Gastroesophageal sphincter (tissue), 4 donors: ENCODE measurements at regions not wholly inside any gene's neighbourhood (a gene's known extent, or its start where the extent isn't known, plus 50 kb on each side); places are given as distances from the start of the nearest gene placed in this dataset.

ENCODE experiments used
- ATAC-seq: fragments of 150-250 bp; one replicate; pipeline ENCODE4 v1.9.1; 2016; ENCODE audit warnings: mild to moderate bottlenecking, moderate library complexity
- H3K27ac ChIP-seq, 4 donors: fragments of 200-600 bp; sonication (generic) in 3 of 4; 1 replicate in 3 of 4; 2 replicates in 1 of 4; pipeline ENCODE4 v1.5.1; 2016 to 2019
- H3K27me3 ChIP-seq: fragments of 200-600 bp; sonication (generic); one replicate; pipeline ENCODE4 v1.5.1; 2019
- H3K36me3 ChIP-seq, 2 donors: fragments of 200-600 bp; sonication (generic); one replicate each; pipeline ENCODE4 v1.5.1; 2019; ENCODE audit warnings: control low read depth in 1 of 2
- H3K4me1 ChIP-seq, 3 donors: fragments of 200-600 bp; sonication (generic); 1 replicate in 2 of 3; 2 replicates in 1 of 3; pipeline ENCODE4 v1.5.1; 2016 to 2019; ENCODE audit warnings: control low read depth in 2 of 3
- H3K4me3 ChIP-seq, 2 donors: fragments of 200-600 bp; sonication (generic); one replicate each; pipeline ENCODE4 v1.5.1; 2019; ENCODE audit warnings: mild to moderate bottlenecking in 1 of 2, moderate library complexity in 1 of 2
- H3K9me3 ChIP-seq, 3 donors: fragments of 200-600 bp; sonication (generic); one replicate each; pipeline ENCODE4 v1.5.1; 2017 to 2019; ENCODE audit warnings: control low read depth in 2 of 3
- EP300 ChIP-seq: sonication (generic); formaldehyde crosslinking; IDR thresholded peaks from one replicate; pipeline ENCODE4 v1.6.1; 2017; ENCODE audit warnings: antibody characterized with exemption, mild to moderate bottlenecking
- POLR2A ChIP-seq, 2 donors: fragments of 450-650 bp; IDR thresholded peaks; one replicate each; pipeline ENCODE4 v1.6.1; 2017; ENCODE audit warnings: antibody characterized with exemption in 2 of 2, mild to moderate bottlenecking in 2 of 2, moderate library complexity in 1 of 2
- POLR2AphosphoS5 ChIP-seq: sonication (generic); formaldehyde crosslinking; IDR thresholded peaks from one replicate; pipeline ENCODE4 v1.6.1; 2017; ENCODE audit warnings: antibody characterized with exemption
- WGBS, 2 donors: methylation state at CpG; one replicate each; pipeline ENCODE4 v1.1.5; 2018; ENCODE audit warnings: low coverage in 1 of 2; 5-methylcytosine and 5-hydroxymethylcytosine counted together
- TF ChIP-seq, protein P1 (sequence below), 4 experiments: fragments of 200-600 bp in 2 of 4; fragments of 450-650 bp in 2 of 4; sonication (generic) in 1 of 4; IDR thresholded peaks; one replicate each; pipeline ENCODE4 v1.5.1; 2017 to 2019; ENCODE audit warnings: antibody characterized with exemption in 4 of 4, mild to moderate bottlenecking in 2 of 4, moderate library complexity in 2 of 4

DNA sequence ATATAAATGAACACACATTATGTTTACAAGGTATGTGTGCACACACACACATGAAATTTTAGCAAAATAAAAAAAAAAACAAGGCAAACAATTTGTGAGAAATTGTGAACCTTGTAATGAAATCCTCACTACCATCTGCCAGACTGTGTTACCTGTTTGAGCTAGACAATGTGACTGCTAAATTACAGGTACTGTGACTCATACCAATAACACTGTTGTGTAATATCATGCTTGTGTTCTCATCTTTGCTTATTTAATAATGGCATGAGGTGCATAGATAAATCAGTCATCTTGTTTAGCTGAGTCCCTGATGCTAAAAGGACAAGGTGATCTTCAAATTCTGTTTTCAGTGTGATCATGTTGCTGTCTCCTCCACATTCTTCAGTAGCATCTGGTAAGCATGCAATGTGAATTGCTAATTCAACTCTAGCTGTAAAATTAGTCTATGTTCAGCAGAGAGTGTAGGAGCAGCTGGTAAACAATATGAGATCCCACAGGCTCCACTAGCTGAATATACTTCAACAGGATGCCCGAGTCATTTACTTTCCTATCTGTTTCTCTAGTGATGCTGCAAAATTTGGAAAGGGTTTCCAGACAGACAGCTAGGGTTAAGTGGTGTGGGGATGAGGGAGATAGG, 966.3 kb upstream of the C9orf72 start:
- Histone ChIP-seq H3K27me3 (no peaks in the 10 kb centered on the region), H3K4me1 (no peaks in the 10 kb centered on the region), H3K4me3 (no peak overlapping the region), H3K9me3 (no peaks in the 10 kb centered on the region), H3K36me3 (no peaks in the 10 kb centered on the region), H3K27ac (no peak overlapping the region)
- 40 to 67% methylated on average over 1 of the region's 1 CpG for WGBS, 2 donors
- TF ChIP-seq, protein P1, sequence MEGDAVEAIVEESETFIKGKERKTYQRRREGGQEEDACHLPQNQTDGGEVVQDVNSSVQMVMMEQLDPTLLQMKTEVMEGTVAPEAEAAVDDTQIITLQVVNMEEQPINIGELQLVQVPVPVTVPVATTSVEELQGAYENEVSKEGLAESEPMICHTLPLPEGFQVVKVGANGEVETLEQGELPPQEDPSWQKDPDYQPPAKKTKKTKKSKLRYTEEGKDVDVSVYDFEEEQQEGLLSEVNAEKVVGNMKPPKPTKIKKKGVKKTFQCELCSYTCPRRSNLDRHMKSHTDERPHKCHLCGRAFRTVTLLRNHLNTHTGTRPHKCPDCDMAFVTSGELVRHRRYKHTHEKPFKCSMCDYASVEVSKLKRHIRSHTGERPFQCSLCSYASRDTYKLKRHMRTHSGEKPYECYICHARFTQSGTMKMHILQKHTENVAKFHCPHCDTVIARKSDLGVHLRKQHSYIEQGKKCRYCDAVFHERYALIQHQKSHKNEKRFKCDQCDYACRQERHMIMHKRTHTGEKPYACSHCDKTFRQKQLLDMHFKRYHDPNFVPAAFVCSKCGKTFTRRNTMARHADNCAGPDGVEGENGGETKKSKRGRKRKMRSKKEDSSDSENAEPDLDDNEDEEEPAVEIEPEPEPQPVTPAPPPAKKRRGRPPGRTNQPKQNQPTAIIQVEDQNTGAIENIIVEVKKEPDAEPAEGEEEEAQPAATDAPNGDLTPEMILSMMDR (IDR thresholded peaks at IDR 0.05) = no peak
- TF ChIP-seq POLR2A (IDR thresholded peaks at IDR 0.05) (no peak), EP300 (no peak), POLR2AphosphoS5 (no peak)
- no peak for ATAC-seq

DNA sequence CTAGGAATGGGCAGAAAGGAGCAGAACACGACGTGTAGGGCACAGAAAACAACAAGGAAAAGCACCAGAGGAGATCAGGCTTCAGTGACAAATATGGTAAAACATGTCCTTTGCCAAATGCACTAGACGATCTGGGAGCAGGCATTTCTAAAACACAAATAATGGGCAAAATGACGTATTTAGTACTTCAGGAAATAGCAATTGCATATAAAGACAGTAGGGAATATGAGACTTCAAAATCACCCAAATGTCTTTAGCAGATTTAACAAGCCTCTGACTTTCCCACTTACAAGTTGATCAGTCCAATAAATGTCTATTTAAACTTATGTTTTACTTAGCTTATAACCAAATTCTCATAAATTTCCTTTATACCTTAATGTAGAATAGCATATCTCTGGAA, 969.6 kb upstream of the C9orf72 start:
- Histone ChIP-seq H3K4me1 (no peaks in the 10 kb centered on the region), H3K36me3 (no peaks in the 10 kb centered on the region), H3K4me3 (no peak overlapping the region), H3K27ac (no peak overlapping the region), H3K27me3 (no peaks in the 10 kb centered on the region), H3K9me3 (no peaks in the 10 kb centered on the region)
- no peak for TF ChIP-seq POLR2A (IDR thresholded peaks at IDR 0.05)
- TF ChIP-seq EP300 = no peak
- TF ChIP-seq, protein P1 (IDR thresholded peaks at IDR 0.05) = no peak
- no peak for TF ChIP-seq POLR2AphosphoS5
- ATAC-seq = no peak
- 43 to 55% methylated on average over 4 of the region's 4 CpGs for WGBS, 2 donors

DNA sequence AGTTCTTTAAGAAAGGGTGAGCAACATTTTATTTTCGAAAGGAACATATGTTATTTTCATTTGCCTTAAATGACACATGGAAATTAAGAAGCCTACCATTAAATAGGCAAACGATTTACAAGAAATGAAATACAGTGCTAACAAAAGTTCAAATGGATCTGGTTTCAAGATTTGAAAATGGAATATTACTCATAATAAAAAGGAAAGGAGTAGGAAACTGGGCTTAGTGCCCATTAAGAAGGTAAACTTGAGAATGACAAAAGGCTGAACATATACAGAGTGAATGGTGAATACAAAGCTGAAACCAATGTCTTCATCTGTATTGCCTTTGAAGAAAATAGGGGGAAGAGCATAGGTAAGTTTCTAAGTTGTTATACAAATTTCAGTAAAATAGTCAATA, 974.2 kb upstream of the C9orf72 start:
- Histone ChIP-seq H3K27ac (no peak overlapping the region), H3K9me3 (no peaks in the 10 kb centered on the region), H3K4me1 (no peaks in the 10 kb centered on the region), H3K27me3 (no peaks in the 10 kb centered on the region), H3K4me3 (no peak overlapping the region), H3K36me3 (no peaks in the 10 kb centered on the region)
- no peak for ATAC-seq
- TF ChIP-seq POLR2AphosphoS5 (no peak), POLR2A (IDR thresholded peaks at IDR 0.05) (no peak), EP300 (no peak)
- TF ChIP-seq, protein P1 (IDR thresholded peaks at IDR 0.05) = no peak
- 38 to 45% methylated on average over 2 of the region's 2 CpGs for WGBS, 2 donors

DNA sequence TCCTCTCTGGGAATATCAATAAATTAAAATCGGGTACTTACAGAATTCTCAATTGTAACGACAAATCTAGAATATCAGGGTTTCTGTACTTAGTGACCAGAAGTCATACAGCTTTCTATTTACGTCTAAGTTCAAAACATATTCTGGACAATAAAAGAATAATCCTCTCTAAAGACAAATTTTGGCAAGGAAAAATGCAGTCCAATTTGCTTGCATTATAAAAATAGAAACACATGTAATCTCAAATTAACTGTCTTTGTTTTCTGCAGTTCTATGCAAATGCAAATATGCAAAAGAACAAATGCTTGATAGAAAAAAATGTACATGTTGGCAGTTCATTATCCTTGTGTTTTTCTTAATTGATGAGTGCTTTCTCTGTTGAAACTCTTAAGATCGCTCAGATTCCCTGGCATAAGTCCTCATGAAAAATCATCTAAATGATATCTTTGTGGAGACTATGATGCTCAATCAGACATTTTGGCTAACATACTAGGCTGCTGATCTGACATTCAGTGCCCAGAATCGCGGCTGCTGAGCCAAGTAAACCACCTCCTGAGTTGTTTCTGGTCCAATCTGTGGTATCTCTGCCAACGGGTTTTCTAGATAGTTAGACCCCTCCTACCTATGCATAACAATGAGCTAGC, 990.1 kb upstream of the C9orf72 start:
- WGBS, 2 donors = 64 to 65% methylated on average over 5 to 6 of the region's 7 CpGs
- no peaks in the 10 kb centered on the region for H3K9me3 ChIP-seq
- no peaks in the 10 kb centered on the region for H3K36me3 ChIP-seq
- no peak overlapping the region for H3K4me3 ChIP-seq
- H3K4me1 ChIP-seq = no peaks in the 10 kb centered on the region
- TF ChIP-seq POLR2A (IDR thresholded peaks at IDR 0.05) (no peak), EP300 (no peak)
- ATAC-seq = no peak
- H3K27me3 ChIP-seq = no peaks in the 10 kb centered on the region
- H3K27ac ChIP-seq = no peak overlapping the region

DNA sequence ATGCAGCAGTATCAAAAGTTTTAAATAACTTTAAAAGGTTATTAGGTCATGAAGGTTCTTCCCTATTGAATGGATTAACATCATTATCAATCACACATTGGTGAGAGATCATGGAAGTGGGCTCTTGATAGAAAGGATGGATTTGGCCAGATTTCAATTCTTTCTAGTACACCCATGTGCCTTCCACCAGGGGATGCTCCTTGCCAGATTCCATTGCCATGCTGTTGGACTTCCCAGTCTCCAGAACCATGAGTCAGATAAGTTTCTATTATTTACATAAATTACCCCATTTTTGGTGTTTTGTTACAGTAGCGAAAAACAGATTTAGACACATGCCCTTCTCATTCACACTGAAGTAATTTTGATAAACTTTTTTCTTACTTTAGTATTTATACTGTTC, 1010.6 kb upstream of the C9orf72 start:
- H3K27me3 ChIP-seq = no peaks in the 10 kb centered on the region
- no peak overlapping the region for H3K4me3 ChIP-seq
- no peaks in the 10 kb centered on the region for H3K9me3 ChIP-seq
- no peak overlapping the region for H3K27ac ChIP-seq
- no peaks in the 10 kb centered on the region for H3K4me1 ChIP-seq
- H3K36me3 ChIP-seq = no peaks in the 10 kb centered on the region
- 88 to 91% methylated on average over 1 of the region's 1 CpG for WGBS, 2 donors
- TF ChIP-seq POLR2A (IDR thresholded peaks at IDR 0.05) (no peak), POLR2AphosphoS5 (no peak), EP300 (no peak)
- TF ChIP-seq, protein P1 (IDR thresholded peaks at IDR 0.05) = no peak
- no peak for ATAC-seq
